ENCODE measurements at regions not wholly inside any gene's neighbourhood (a gene's known extent, or its start where the extent isn't known, plus 50 kb on each side); places are given as distances from the start of the nearest gene placed in this dataset.

DNA sequence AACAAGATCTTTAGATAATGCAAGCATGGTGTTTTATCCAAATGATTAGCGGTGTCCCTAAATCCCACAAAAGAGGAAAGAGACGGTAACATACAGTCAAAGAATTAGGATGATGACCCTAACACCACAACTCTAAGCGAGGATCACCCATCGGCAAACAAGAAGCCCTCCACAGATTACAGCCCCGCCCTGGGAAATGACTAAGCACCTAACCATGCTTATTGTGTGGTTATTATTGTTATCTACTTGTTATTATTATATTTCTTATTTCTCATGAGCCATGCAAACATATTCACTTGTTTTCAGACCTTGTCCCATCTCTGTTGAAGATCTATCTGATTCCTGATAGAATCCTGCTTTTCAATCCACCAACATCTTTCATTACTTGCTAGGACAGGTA is 651.3 kb downstream of the NYAP2 start:
- TF ChIP-seq SIN3A (IDR thresholded peaks at IDR 0.05; ENCODE audit: borderline replicate concordance, insufficient read depth, low read depth, low read length): no peak
- TF ChIP-seq TCF7L2 (IDR thresholded peaks at IDR 0.05; ENCODE audit: low read depth, low read length): no peak
- no peak for TF ChIP-seq REST (IDR thresholded peaks at IDR 0.05; ENCODE audit: insufficient read depth in 1 of 2, low read depth in 2 of 2, low read length in 1 of 2)
- no peak for TF ChIP-seq CTCF (IDR thresholded peaks at IDR 0.05)
- Histone ChIP-seq H3K27me3 (ENCODE audit: control insufficient read depth, insufficient read depth, low read length) (no peaks in the 10 kb centered on the region), H3K4me3 (ENCODE audit: low read depth in 2 of 2, low read length in 2 of 2) (no peak overlapping the region), H3K4me1 (ENCODE audit: control insufficient read depth, insufficient read depth, low read length) (peaks cover 6% of the 10 kb centered on the region; the same call in 1 of the 2 replicates), H3K36me3 (ENCODE audit: control insufficient read depth, insufficient read depth, low read length) (no peaks in the 10 kb centered on the region), H3K27ac (ENCODE audit: low read length) (peak overlapping the region; percentile 54; the same call in 1 of the 2 replicates), H3K9me3 (ENCODE audit: control insufficient read depth, insufficient read depth, low read depth, low read length) (no peaks in the 10 kb centered on the region)
- no TSS peak for BruUV-seq (replicated peaks)
- intact Hi-C loops (cut with micrococcal nuclease; ENCODE audit: unreplicated experiment): no loop called here
- DNase-seq (ENCODE audit: low read depth, low spot score) (no peak), ATAC-seq (no peak)
- CTCF ChIA-PET: no interaction called here
- in situ Hi-C loops (cut with HindIII; ENCODE audit: low pct_unique_long_range_greater_than_20kb, low sequenced_read_pairs): no loop called here
- POLR2A ChIA-PET: no interaction called here

DNA sequence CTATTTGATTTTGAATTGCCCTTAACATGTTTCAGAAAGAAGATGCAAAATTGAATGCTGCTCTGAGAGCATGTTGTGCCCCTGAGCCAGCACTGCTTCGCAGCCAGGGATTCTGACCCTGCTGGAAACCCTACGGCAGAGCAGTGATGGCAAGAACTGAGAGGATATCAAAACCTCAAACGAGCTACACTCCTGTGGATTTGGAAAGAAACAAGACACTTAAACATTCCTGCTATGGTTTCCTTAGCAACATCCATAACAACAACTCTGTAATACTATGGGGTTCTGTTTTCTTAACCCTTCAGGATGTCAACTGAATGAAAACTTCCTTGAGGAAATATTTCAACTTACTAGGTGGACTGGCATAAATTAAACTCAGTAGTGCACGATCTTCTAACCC is 649.1 kb downstream of the NYAP2 start:
- H3K36me3 ChIP-seq (ENCODE audit: control insufficient read depth, insufficient read depth, low read length): no peaks in the 10 kb centered on the region
- in situ Hi-C loops (cut with HindIII; ENCODE audit: low pct_unique_long_range_greater_than_20kb, low sequenced_read_pairs): no loop called here
- H3K27me3 ChIP-seq (ENCODE audit: control insufficient read depth, insufficient read depth, low read length): no peaks in the 10 kb centered on the region
- ATAC-seq (peak; percentile 66), DNase-seq (ENCODE audit: low read depth, low spot score) (no peak)
- BruUV-seq (replicated peaks): no TSS peak
- TF ChIP-seq REST (IDR thresholded peaks at IDR 0.05; ENCODE audit: insufficient read depth in 1 of 2, low read depth in 2 of 2, low read length in 1 of 2) (no peak), CTCF (IDR thresholded peaks at IDR 0.05) (no peak), SIN3A (IDR thresholded peaks at IDR 0.05; ENCODE audit: borderline replicate concordance, insufficient read depth, low read depth, low read length) (no peak)
- CTCF ChIA-PET: interaction anchor here (0.5 to 0.6 kb wide), 2 partner anchors 29 to 383 kb away, joined by 3 read pairs; no protein-coding TSS in a partner anchor
- no peak overlapping the region for H3K4me3 ChIP-seq (ENCODE audit: low read depth in 2 of 2, low read length in 2 of 2)
- peak overlapping the region; percentile 59; the same call in 1 of the 2 replicates for H3K27ac ChIP-seq (ENCODE audit: low read length)
- H3K9me3 ChIP-seq (ENCODE audit: control insufficient read depth, insufficient read depth, low read depth, low read length): no peaks in the 10 kb centered on the region
- intact Hi-C loops (cut with micrococcal nuclease; ENCODE audit: unreplicated experiment): no loop called here
- peaks cover 6% of the 10 kb centered on the region; the same call in 1 of the 2 replicates for H3K4me1 ChIP-seq (ENCODE audit: control insufficient read depth, insufficient read depth, low read length)
- POLR2A ChIA-PET: interaction anchor here (0.7 kb wide), 1 partner anchor 1381 kb away, joined by 6 read pairs; no protein-coding TSS in a partner anchor

Measured in Panc1 (cell line).